B cell (primary cell): ENCODE measurements at regions not wholly inside any gene's neighbourhood (a gene's known extent, or its start where the extent isn't known, plus 50 kb on each side); places are given as distances from the start of the nearest gene placed in this dataset.

Source experiments
- ATAC-seq: fragments of 200-7000 bp; cut with Tn5 transposase; one replicate; pipeline ENCODE4 v1.10.0; 2021; ENCODE audit warnings: low read depth, mild to moderate bottlenecking, moderate number of reproducible peaks, moderate library complexity
- CTCF ChIA-PET: fragments of 350-600 bp; sonication (Branson Sonifier 250); formaldehyde crosslinking; loops from one replicate; lab custom pipeline; 2021; ENCODE audit warnings: antibody characterized with exemption, inconsistent platforms; lab: Charles Lee
- POLR2A ChIA-PET: fragments of 350-600 bp; sonication (Branson Sonifier 250); formaldehyde crosslinking; loops from one replicate; lab custom pipeline; 2021; ENCODE audit warnings: antibody characterized with exemption; lab: Charles Lee
- DNase-seq: peaks from one replicate; pipeline ENCODE4 v3.0.0; 2013
- H2AFZ ChIP-seq: 2 replicates; pipeline ENCODE4 v1.6.1; 2012; ENCODE audit warnings: mild to moderate bottlenecking, low read depth, low read length; ENCODE audit not compliant: insufficient read depth, poor library complexity, severe bottlenecking
- H3K27ac ChIP-seq, 2 donors: 1 replicate in 1 of 2; 2 replicates in 1 of 2; pipeline ENCODE4 v1.5.1; 2012 to 2013; ENCODE audit warnings: low read length in 2 of 2, mild to moderate bottlenecking in 2 of 2, moderate library complexity in 1 of 2
- H3K27me3 ChIP-seq, 4 experiments: fragments of 200-600 bp in 1 of 4; sonication (generic) in 1 of 4; replicated peaks in 1 of 4; 1 replicate in 2 of 4; 2 replicates in 2 of 4; pipeline versions ENCODE4 v1.6.1 to v1.7.0; 2013 to 2016; ENCODE audit warnings: low read length in 3 of 4, mild to moderate bottlenecking in 2 of 4, mixed read lengths in 1 of 4, moderate library complexity in 1 of 4; ENCODE audit not compliant: insufficient read depth in 4 of 4, control insufficient read depth in 3 of 4; ENCODE audit errors: control extremely low read depth in 1 of 4
- H3K36me3 ChIP-seq, 2 experiments: replicated peaks in 1 of 2; 1 replicate in 1 of 2; 2 replicates in 1 of 2; pipeline versions ENCODE4 v1.6.1 to v1.7.1; 2013; ENCODE audit warnings: low read length in 1 of 2; ENCODE audit not compliant: insufficient read depth in 2 of 2, control insufficient read depth in 1 of 2; ENCODE audit errors: control extremely low read depth in 1 of 2, extremely low read depth in 1 of 2
- H3K4me1 ChIP-seq, 2 donors: fragments of 200-600 bp in 1 of 2; sonication (generic) in 1 of 2; 1 replicate in 1 of 2; 2 replicates in 1 of 2; pipeline versions ENCODE4 v1.5.1 to v1.6.1; 2013 to 2017; ENCODE audit warnings: low read length in 2 of 2; ENCODE audit not compliant: control insufficient read depth in 2 of 2, insufficient read depth in 2 of 2
- H3K4me2 ChIP-seq: replicated peaks from 2 replicates; pipeline ENCODE3; 2012; ENCODE audit warnings: mild to moderate bottlenecking, low read depth, low read length; ENCODE audit not compliant: poor library complexity, severe bottlenecking
- H3K4me3 ChIP-seq, 5 experiments: fragments of 200-600 bp in 1 of 5; sonication (generic) in 1 of 5; 1 replicate in 3 of 5; 2 replicates in 2 of 5; pipeline versions ENCODE4 v1.5.1 to v1.7.0; 2011 to 2016; ENCODE audit warnings: low read length in 4 of 5, mild to moderate bottlenecking in 4 of 5, low read depth in 2 of 5, control low read depth in 1 of 5, moderate library complexity in 1 of 5; ENCODE audit not compliant: insufficient read depth in 1 of 5; ENCODE audit errors: control extremely low read depth in 1 of 5, extremely low read depth in 1 of 5
- H3K79me2 ChIP-seq: fragments of 200-600 bp; sonication (generic); one replicate; pipeline ENCODE4 v1.6.0; 2016; ENCODE audit warnings: low read length; ENCODE audit not compliant: control insufficient read depth, insufficient read depth
- H3K9ac ChIP-seq: fragments of 200-600 bp; sonication (generic); 2 replicates; pipeline ENCODE4 v1.6.1; 2017; ENCODE audit warnings: mild to moderate bottlenecking, low read length, moderate library complexity
- H3K9me3 ChIP-seq, 3 donors: one replicate each; pipeline versions ENCODE4 v1.6.1 to v1.7.1; 2013; ENCODE audit warnings: low read length in 2 of 3; ENCODE audit not compliant: control insufficient read depth in 2 of 3, insufficient read depth in 1 of 3; ENCODE audit errors: control extremely low read depth in 1 of 3
- H4K20me1 ChIP-seq: 2 replicates; pipeline ENCODE4 v1.6.0; 2012; ENCODE audit warnings: mild to moderate bottlenecking, low read length; ENCODE audit not compliant: insufficient read depth, control insufficient read depth, poor library complexity, severe bottlenecking
- H3K27ac Mint-ChIP-seq: one replicate; pipeline ENCODE4 v1.8.0; 2021; ENCODE audit warnings: mixed read lengths
- H3K27me3 Mint-ChIP-seq: one replicate; pipeline ENCODE4 v1.8.0; 2021; ENCODE audit warnings: mixed read lengths
- H3K4me1 Mint-ChIP-seq: one replicate; pipeline ENCODE4 v1.8.0; 2021; ENCODE audit warnings: mixed read lengths
- H3K4me3 Mint-ChIP-seq: one replicate; pipeline ENCODE4 v1.8.0; 2021; ENCODE audit warnings: mixed read lengths
- H3K9me3 Mint-ChIP-seq: one replicate; pipeline ENCODE4 v1.8.0; 2022; ENCODE audit warnings: mixed read lengths; ENCODE audit not compliant: insufficient read depth
- EZH2 ChIP-seq: IDR thresholded peaks from 2 replicates; pipeline ENCODE4 v1.6.1; 2012; ENCODE audit warnings: borderline replicate concordance, low read depth, mild to moderate bottlenecking, moderate library complexity, low read length; ENCODE audit not compliant: insufficient read depth, poor library complexity, severe bottlenecking
- WGBS: methylation state at CpG from one replicate; pipeline ENCODE4 v1.1.5; 2013; ENCODE audit warnings: missing lambda C conversion rate; ENCODE audit not compliant: insufficient coverage; 5-methylcytosine and 5-hydroxymethylcytosine counted together
- intact Hi-C: fragments of 100-400 bp; cut with micrococcal nuclease; formaldehyde crosslinking; loops from one replicate; pipeline ENCODE4 v1.10.0; 2022
- TF ChIP-seq, protein P1 (sequence below): fragments of 200-600 bp; IDR thresholded peaks from one replicate; pipeline ENCODE4 v1.8.0; 2022; ENCODE audit warnings: antibody characterized with exemption, mild to moderate bottlenecking

- no peak overlapping the region for H3K4me3 ChIP-seq
- ATAC-seq: no peak
- no peak overlapping the region for H3K9ac ChIP-seq
- H3K4me3 Mint-ChIP-seq: no peak overlapping the region
- no peaks in the 10 kb centered on the region for H3K4me1 ChIP-seq
- H3K27ac Mint-ChIP-seq: no peak overlapping the region
- no peak overlapping the region for H3K27ac ChIP-seq
- ChIA-PET CTCF (no interaction called here), POLR2A (no interaction called here)
- H4K20me1 ChIP-seq: no peaks in the 10 kb centered on the region
- H3K36me3 ChIP-seq: no peaks in the 10 kb centered on the region
- H3K9me3 ChIP-seq: no peaks in the 10 kb centered on the region
- no peak for DNase-seq
- peaks cover 2% of the 10 kb centered on the region for H3K9me3 Mint-ChIP-seq
- H3K79me2 ChIP-seq: no peaks in the 10 kb centered on the region
- intact Hi-C loops: no loop called here
- WGBS: 97% methylated on average over 4 of the region's 6 CpGs
- no peaks in the 10 kb centered on the region for H3K27me3 ChIP-seq
- H3K27me3 Mint-ChIP-seq: no peaks in the 10 kb centered on the region
- no peak overlapping the region for H3K4me2 ChIP-seq
- no peak overlapping the region for H2AFZ ChIP-seq
- TF ChIP-seq EZH2: no peak
- TF ChIP-seq, protein P1, sequence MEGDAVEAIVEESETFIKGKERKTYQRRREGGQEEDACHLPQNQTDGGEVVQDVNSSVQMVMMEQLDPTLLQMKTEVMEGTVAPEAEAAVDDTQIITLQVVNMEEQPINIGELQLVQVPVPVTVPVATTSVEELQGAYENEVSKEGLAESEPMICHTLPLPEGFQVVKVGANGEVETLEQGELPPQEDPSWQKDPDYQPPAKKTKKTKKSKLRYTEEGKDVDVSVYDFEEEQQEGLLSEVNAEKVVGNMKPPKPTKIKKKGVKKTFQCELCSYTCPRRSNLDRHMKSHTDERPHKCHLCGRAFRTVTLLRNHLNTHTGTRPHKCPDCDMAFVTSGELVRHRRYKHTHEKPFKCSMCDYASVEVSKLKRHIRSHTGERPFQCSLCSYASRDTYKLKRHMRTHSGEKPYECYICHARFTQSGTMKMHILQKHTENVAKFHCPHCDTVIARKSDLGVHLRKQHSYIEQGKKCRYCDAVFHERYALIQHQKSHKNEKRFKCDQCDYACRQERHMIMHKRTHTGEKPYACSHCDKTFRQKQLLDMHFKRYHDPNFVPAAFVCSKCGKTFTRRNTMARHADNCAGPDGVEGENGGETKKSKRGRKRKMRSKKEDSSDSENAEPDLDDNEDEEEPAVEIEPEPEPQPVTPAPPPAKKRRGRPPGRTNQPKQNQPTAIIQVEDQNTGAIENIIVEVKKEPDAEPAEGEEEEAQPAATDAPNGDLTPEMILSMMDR: no peak
- H3K4me1 Mint-ChIP-seq: no peaks in the 10 kb centered on the region
These were observed 1227.1 kb upstream of the CELF4 start for GRCh38 chr18:38792731-38793130.

GRCh38 chr18:38790786-38791185 is 1225.2 kb upstream of the CELF4 start:
- Mint-ChIP-seq H3K9me3 (peaks cover 2% of the 10 kb centered on the region), H3K4me3 (no peak overlapping the region), H3K4me1 (no peaks in the 10 kb centered on the region), H3K27me3 (no peaks in the 10 kb centered on the region), H3K27ac (no peak overlapping the region)
- ATAC-seq: no peak
- H3K27me3 ChIP-seq: no peaks in the 10 kb centered on the region
- no peaks in the 10 kb centered on the region for H3K9me3 ChIP-seq
- H3K4me3 ChIP-seq: no peak overlapping the region
- ChIA-PET POLR2A (no interaction called here), CTCF (no interaction called here)
- H3K36me3 ChIP-seq: no peaks in the 10 kb centered on the region
- intact Hi-C loops: no loop called here
- no peak overlapping the region for H3K9ac ChIP-seq
- TF ChIP-seq, protein P1: no peak
- TF ChIP-seq EZH2: no peak
- no peaks in the 10 kb centered on the region for H4K20me1 ChIP-seq
- no peak overlapping the region for H2AFZ ChIP-seq
- no peaks in the 10 kb centered on the region for H3K4me1 ChIP-seq
- no peak overlapping the region for H3K4me2 ChIP-seq
- no peak for DNase-seq
- H3K27ac ChIP-seq: no peak overlapping the region
- no CpG with 5 or more reads among the region's 1 CpG for WGBS
- no peaks in the 10 kb centered on the region for H3K79me2 ChIP-seq
